SK-N-SH treated with all-trans-retinoic acid at 6 μM for 48 hours (cell line): ENCODE measurements at regions not wholly inside any gene's neighbourhood (a gene's known extent, or its start where the extent isn't known, plus 50 kb on each side); places are given as distances from the start of the nearest gene placed in this dataset.

Experiments used
- ATAC-seq: fragments of 200-7000 bp; cut with Tn5 transposase; 3 replicates; pipeline ENCODE4 v1.9.1; 2020; ENCODE audit warnings: mild to moderate bottlenecking, moderate library complexity
- ARNTL ChIP-seq: fragments of 450-650 bp; formaldehyde crosslinking; IDR thresholded peaks from 2 replicates; pipeline ENCODE4 v1.5.0; 2020; ENCODE audit warnings: low read depth, mild to moderate bottlenecking, moderate library complexity, borderline replicate concordance
- BACH2 ChIP-seq: fragments of 250-450 bp; sonication (Bioruptor Pico); IDR thresholded peaks from 2 replicates; pipeline ENCODE4 v1.9.0; 2021; ENCODE audit warnings: mild to moderate bottlenecking, borderline replicate concordance
- ESRRG ChIP-seq: fragments of 250-450 bp; sonication (Bioruptor Pico); IDR thresholded peaks from 2 replicates; pipeline ENCODE4 v1.6.1; 2021; ENCODE audit warnings: mild to moderate bottlenecking
- GLIS3 ChIP-seq: fragments of 250-450 bp; sonication (Bioruptor Pico); IDR thresholded peaks from 2 replicates; pipeline ENCODE4 v1.5.0; 2020; ENCODE audit warnings: mild to moderate bottlenecking, moderate library complexity
- ISL1 ChIP-seq: fragments of 250-450 bp; sonication (Bioruptor Pico); IDR thresholded peaks from 2 replicates; pipeline ENCODE4 v2.1.2; 2022; ENCODE audit warnings: mild to moderate bottlenecking, moderate library complexity
- OSR1 ChIP-seq: fragments of 250-450 bp; sonication (Bioruptor Pico); IDR thresholded peaks from 2 replicates; pipeline ENCODE4 v1.8.0; 2022; ENCODE audit warnings: moderate library complexity, mild to moderate bottlenecking, inconsistent platforms
- RARB ChIP-seq: fragments of 250-450 bp; sonication (Bioruptor Pico); IDR thresholded peaks from 2 replicates; pipeline ENCODE4 v1.8.0; 2021; ENCODE audit warnings: mild to moderate bottlenecking, moderate library complexity
- SNAI2 ChIP-seq: fragments of 250-450 bp; sonication (Bioruptor Pico); IDR thresholded peaks from 2 replicates; pipeline ENCODE4 v1.5.0; 2020; ENCODE audit warnings: mild to moderate bottlenecking, moderate library complexity
- TCF4 ChIP-seq: fragments of 250-450 bp; sonication (Bioruptor Pico); IDR thresholded peaks from 2 replicates; pipeline ENCODE4 v1.8.0; 2021; ENCODE audit warnings: mild to moderate bottlenecking, moderate library complexity, borderline replicate concordance
- TOX ChIP-seq: fragments of 250-450 bp; sonication (Bioruptor Pico); IDR thresholded peaks from 2 replicates; pipeline ENCODE4 v1.8.0; 2021; ENCODE audit warnings: mild to moderate bottlenecking, moderate library complexity, borderline replicate concordance
- ZC3H10 ChIP-seq: fragments of 250-450 bp; sonication (Bioruptor Pico); IDR thresholded peaks from 2 replicates; pipeline ENCODE4 v1.5.1; 2021; ENCODE audit warnings: mild to moderate bottlenecking, moderate library complexity
- ZFP3 ChIP-seq: fragments of 250-450 bp; sonication (Bioruptor Pico); IDR thresholded peaks from 2 replicates; pipeline ENCODE4 v1.5.0; 2020; ENCODE audit warnings: mild to moderate bottlenecking, moderate library complexity
- ZFP30 ChIP-seq: fragments of 450-650 bp; formaldehyde crosslinking; IDR thresholded peaks from 2 replicates; pipeline ENCODE4 v1.5.0; 2022; ENCODE audit warnings: mild to moderate bottlenecking, moderate library complexity
- ZNF565 ChIP-seq: fragments of 450-650 bp; formaldehyde crosslinking; conservative IDR thresholded peaks from 2 replicates; pipeline ENCODE4 v1.5.0; 2020; ENCODE audit warnings: low read depth, mild to moderate bottlenecking, moderate library complexity
- ZNF70 ChIP-seq: fragments of 450-650 bp; formaldehyde crosslinking; IDR thresholded peaks from 2 replicates; pipeline ENCODE4 v1.5.0; 2020; ENCODE audit warnings: mild to moderate bottlenecking, moderate library complexity
- ZNF8 ChIP-seq: fragments of 450-650 bp; formaldehyde crosslinking; IDR thresholded peaks from 2 replicates; pipeline ENCODE4 v1.5.0; 2020; ENCODE audit warnings: mild to moderate bottlenecking, moderate library complexity
- TF ChIP-seq, protein P1 (sequence below): fragments of 250-450 bp; sonication (Bioruptor Pico); IDR thresholded peaks from 2 replicates; pipeline ENCODE4 v1.5.0; 2020; ENCODE audit warnings: mild to moderate bottlenecking, moderate library complexity
- TF ChIP-seq, protein P2 (sequence below): fragments of 250-450 bp; sonication (Bioruptor Pico); IDR thresholded peaks from 2 replicates; pipeline ENCODE4 v1.5.1; 2021; ENCODE audit warnings: mild to moderate bottlenecking, moderate library complexity
- TF ChIP-seq, protein P3 (sequence below): fragments of 250-450 bp; sonication (Bioruptor Pico); IDR thresholded peaks from 2 replicates; pipeline ENCODE4 v1.8.0; 2021; ENCODE audit warnings: low read depth, mild to moderate bottlenecking, moderate library complexity, borderline replicate concordance
- TF ChIP-seq, protein P4 (sequence below): fragments of 250-450 bp; sonication (Bioruptor Pico); IDR thresholded peaks from 2 replicates; pipeline ENCODE4 v1.8.0; 2020; ENCODE audit warnings: mild to moderate bottlenecking, moderate library complexity, borderline replicate concordance
- TF ChIP-seq, protein P5 (sequence below): fragments of 250-450 bp; sonication (Bioruptor Pico); IDR thresholded peaks from 2 replicates; pipeline ENCODE4 v1.5.1; 2020; ENCODE audit warnings: low read depth, mild to moderate bottlenecking, moderate library complexity

DNA sequence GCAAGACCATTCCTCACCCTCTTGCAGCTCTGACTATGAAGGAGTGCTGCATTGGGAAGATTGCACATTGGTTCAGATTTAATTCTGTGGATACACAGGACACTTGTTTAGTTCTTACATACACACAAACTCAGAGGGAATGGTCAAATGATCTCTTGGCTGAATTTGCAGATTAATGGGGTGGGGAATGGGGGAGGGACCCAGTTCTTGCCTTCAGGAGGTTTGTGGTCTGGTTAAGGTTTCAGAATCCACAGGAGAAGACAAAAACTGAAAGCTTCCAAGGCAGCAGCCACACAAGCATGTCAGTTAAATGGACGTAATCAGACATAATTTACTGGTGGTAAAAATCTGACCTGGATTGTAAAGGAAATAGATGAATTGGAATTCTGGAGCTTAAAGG, 257.1 kb upstream of the ROPN1 start:
- TF ChIP-seq TOX (CRISPR knock-in tag): no peak
- TF ChIP-seq, protein P1, sequence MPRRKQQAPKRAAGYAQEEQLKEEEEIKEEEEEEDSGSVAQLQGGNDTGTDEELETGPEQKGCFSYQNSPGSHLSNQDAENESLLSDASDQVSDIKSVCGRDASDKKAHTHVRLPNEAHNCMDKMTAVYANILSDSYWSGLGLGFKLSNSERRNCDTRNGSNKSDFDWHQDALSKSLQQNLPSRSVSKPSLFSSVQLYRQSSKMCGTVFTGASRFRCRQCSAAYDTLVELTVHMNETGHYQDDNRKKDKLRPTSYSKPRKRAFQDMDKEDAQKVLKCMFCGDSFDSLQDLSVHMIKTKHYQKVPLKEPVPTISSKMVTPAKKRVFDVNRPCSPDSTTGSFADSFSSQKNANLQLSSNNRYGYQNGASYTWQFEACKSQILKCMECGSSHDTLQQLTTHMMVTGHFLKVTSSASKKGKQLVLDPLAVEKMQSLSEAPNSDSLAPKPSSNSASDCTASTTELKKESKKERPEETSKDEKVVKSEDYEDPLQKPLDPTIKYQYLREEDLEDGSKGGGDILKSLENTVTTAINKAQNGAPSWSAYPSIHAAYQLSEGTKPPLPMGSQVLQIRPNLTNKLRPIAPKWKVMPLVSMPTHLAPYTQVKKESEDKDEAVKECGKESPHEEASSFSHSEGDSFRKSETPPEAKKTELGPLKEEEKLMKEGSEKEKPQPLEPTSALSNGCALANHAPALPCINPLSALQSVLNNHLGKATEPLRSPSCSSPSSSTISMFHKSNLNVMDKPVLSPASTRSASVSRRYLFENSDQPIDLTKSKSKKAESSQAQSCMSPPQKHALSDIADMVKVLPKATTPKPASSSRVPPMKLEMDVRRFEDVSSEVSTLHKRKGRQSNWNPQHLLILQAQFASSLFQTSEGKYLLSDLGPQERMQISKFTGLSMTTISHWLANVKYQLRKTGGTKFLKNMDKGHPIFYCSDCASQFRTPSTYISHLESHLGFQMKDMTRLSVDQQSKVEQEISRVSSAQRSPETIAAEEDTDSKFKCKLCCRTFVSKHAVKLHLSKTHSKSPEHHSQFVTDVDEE: no peak
- TF ChIP-seq, protein P2, sequence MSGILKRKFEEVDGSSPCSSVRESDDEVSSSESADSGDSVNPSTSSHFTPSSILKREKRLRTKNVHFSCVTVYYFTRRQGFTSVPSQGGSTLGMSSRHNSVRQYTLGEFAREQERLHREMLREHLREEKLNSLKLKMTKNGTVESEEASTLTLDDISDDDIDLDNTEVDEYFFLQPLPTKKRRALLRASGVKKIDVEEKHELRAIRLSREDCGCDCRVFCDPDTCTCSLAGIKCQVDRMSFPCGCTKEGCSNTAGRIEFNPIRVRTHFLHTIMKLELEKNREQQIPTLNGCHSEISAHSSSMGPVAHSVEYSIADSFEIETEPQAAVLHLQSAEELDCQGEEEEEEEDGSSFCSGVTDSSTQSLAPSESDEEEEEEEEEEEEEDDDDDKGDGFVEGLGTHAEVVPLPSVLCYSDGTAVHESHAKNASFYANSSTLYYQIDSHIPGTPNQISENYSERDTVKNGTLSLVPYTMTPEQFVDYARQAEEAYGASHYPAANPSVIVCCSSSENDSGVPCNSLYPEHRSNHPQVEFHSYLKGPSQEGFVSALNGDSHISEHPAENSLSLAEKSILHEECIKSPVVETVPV (CRISPR knock-in tag): no peak
- TF ChIP-seq, protein P3, sequence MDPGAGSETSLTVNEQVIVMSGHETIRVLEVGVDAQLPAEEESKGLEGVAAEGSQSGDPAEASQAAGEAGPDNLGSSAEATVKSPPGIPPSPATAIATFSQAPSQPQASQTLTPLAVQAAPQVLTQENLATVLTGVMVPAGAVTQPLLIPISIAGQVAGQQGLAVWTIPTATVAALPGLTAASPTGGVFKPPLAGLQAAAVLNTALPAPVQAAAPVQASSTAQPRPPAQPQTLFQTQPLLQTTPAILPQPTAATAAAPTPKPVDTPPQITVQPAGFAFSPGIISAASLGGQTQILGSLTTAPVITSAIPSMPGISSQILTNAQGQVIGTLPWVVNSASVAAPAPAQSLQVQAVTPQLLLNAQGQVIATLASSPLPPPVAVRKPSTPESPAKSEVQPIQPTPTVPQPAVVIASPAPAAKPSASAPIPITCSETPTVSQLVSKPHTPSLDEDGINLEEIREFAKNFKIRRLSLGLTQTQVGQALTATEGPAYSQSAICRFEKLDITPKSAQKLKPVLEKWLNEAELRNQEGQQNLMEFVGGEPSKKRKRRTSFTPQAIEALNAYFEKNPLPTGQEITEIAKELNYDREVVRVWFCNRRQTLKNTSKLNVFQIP (CRISPR knock-in tag): no peak
- TF ChIP-seq OSR1 (CRISPR knock-in tag): no peak
- no peak for TF ChIP-seq ZNF565 (CRISPR knock-in tag)
- TF ChIP-seq, protein P4, sequence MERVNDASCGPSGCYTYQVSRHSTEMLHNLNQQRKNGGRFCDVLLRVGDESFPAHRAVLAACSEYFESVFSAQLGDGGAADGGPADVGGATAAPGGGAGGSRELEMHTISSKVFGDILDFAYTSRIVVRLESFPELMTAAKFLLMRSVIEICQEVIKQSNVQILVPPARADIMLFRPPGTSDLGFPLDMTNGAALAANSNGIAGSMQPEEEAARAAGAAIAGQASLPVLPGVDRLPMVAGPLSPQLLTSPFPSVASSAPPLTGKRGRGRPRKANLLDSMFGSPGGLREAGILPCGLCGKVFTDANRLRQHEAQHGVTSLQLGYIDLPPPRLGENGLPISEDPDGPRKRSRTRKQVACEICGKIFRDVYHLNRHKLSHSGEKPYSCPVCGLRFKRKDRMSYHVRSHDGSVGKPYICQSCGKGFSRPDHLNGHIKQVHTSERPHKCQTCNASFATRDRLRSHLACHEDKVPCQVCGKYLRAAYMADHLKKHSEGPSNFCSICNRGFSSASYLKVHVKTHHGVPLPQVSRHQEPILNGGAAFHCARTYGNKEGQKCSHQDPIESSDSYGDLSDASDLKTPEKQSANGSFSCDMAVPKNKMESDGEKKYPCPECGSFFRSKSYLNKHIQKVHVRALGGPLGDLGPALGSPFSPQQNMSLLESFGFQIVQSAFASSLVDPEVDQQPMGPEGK (CRISPR knock-in tag): no peak
- TF ChIP-seq ARNTL: no peak
- TF ChIP-seq ZC3H10: no peak
- TF ChIP-seq ZNF8 (CRISPR knock-in tag): no peak
- TF ChIP-seq, protein P5, sequence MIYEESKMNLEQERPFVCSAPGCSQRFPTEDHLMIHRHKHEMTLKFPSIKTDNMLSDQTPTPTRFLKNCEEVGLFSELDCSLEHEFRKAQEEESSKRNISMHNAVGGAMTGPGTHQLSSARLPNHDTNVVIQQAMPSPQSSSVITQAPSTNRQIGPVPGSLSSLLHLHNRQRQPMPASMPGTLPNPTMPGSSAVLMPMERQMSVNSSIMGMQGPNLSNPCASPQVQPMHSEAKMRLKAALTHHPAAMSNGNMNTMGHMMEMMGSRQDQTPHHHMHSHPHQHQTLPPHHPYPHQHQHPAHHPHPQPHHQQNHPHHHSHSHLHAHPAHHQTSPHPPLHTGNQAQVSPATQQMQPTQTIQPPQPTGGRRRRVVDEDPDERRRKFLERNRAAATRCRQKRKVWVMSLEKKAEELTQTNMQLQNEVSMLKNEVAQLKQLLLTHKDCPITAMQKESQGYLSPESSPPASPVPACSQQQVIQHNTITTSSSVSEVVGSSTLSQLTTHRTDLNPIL (CRISPR knock-in tag): no peak
- TF ChIP-seq TCF4 (CRISPR knock-in tag): no peak
- TF ChIP-seq ESRRG (CRISPR knock-in tag): no peak
- TF ChIP-seq BACH2 (CRISPR knock-in tag): no peak
- TF ChIP-seq ISL1: no peak
- no peak for TF ChIP-seq ZFP30 (CRISPR knock-in tag)
- no peak for TF ChIP-seq GLIS3
- no peak for TF ChIP-seq SNAI2 (CRISPR knock-in tag)
- ATAC-seq: no peak

DNA sequence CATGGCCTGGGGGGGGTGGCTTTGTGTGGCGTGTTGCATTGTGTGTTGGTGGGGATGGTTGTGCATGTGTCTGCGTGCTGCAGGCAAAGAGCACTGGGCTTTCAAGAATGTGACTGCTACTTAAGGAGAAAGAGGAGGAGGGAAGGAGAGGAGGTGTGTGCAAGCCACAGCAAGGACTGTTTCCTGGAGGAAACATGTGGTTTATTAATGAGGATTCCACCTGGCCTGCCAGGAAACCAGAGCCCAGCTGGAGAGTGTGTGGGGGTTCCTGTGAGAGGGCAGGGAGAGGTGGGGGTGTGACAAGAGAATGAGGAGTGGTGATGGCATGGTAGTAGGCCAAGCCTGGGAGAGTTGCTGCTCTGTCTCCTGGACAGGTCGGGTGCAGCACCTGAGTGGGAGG, 258.1 kb upstream of the ROPN1 start:
- TF ChIP-seq, protein P1: no peak
- no peak for TF ChIP-seq ISL1
- TF ChIP-seq ESRRG (CRISPR knock-in tag): no peak
- no peak for TF ChIP-seq ZFP3 (CRISPR knock-in tag)
- no peak for TF ChIP-seq SNAI2 (CRISPR knock-in tag)
- no peak for TF ChIP-seq RARB (CRISPR knock-in tag)
- no peak for TF ChIP-seq ZNF8 (CRISPR knock-in tag)
- TF ChIP-seq TCF4 (CRISPR knock-in tag): no peak
- no peak for TF ChIP-seq ZNF70 (CRISPR knock-in tag)
- TF ChIP-seq OSR1 (CRISPR knock-in tag): no peak
- TF ChIP-seq, protein P4 (CRISPR knock-in tag): no peak
- TF ChIP-seq, protein P2 (CRISPR knock-in tag): no peak
- no peak for TF ChIP-seq ARNTL
- TF ChIP-seq, all 23 proteins: peak for 0
- peak; percentile 14; the same call in 1 of the 3 replicates for ATAC-seq
